Erythroblast (primary cell): ENCODE measurements at regions not wholly inside any gene's neighbourhood (a gene's known extent, or its start where the extent isn't known, plus 50 kb on each side); places are given as distances from the start of the nearest gene placed in this dataset.

Source experiments
- GATA1 ChIP-seq: IDR thresholded peaks from 2 replicates; pipeline ENCODE4 v1.6.1; 2011; ENCODE audit warnings: low read depth, mild to moderate bottlenecking, control low read depth, low read length, moderate library complexity
- POLR2A ChIP-seq: IDR thresholded peaks from 2 replicates; pipeline ENCODE4 v1.6.1; 2011; ENCODE audit warnings: mild to moderate bottlenecking, low read length

GRCh38 chr7:8321312-8321711 lies 59.3 kb upstream of the ICA1 start:
- no peak for TF ChIP-seq POLR2A
- no peak for TF ChIP-seq GATA1
